ENCODE measurements at regions not wholly inside any gene's neighbourhood (a gene's known extent, or its start where the extent isn't known, plus 50 kb on each side); places are given as distances from the start of the nearest gene placed in this dataset.
"Not testable (repeated sequence)": the region's sequence is repeated elsewhere in the genome, so short reads cannot be mapped to it uniquely, and the experiment has no call there.

- not testable (repeated sequence) for H3K4me3 ChIP-seq (ENCODE audit: low read length); H3K27me3 ChIP-seq (ENCODE audit: control insufficient read depth, insufficient read depth, low read length); H3K4me1 ChIP-seq (ENCODE audit: control insufficient read depth, insufficient read depth, low read length); H3K27ac ChIP-seq (ENCODE audit: low read depth, low read length); H3K36me3 ChIP-seq (ENCODE audit: control insufficient read depth, insufficient read depth, low read length); H3K9ac ChIP-seq (ENCODE audit: low read length)
Measured at GRCh38 chr1:187756684-187757083, 927.9 kb downstream of the PLA2G4A start.

- Histone ChIP-seq H3K9ac (ENCODE audit: low read length) (no peak overlapping the region), H3K4me1 (ENCODE audit: control insufficient read depth, insufficient read depth, low read length) (no peaks in the 10 kb centered on the region), H3K4me3 (ENCODE audit: low read length) (no peak overlapping the region), H3K36me3 (ENCODE audit: control insufficient read depth, insufficient read depth, low read length) (no peaks in the 10 kb centered on the region), H3K27ac (ENCODE audit: low read depth, low read length) (no peak overlapping the region), H3K27me3 (ENCODE audit: control insufficient read depth, insufficient read depth, low read length) (no peaks in the 10 kb centered on the region)
Measured at GRCh38 chr1:187759825-187760333, 931.1 kb downstream of the PLA2G4A start.

GRCh38 chr1:187762118-187762517 lies 933.4 kb downstream of the PLA2G4A start:
- Histone ChIP-seq H3K9ac (ENCODE audit: low read length) (no peak overlapping the region), H3K36me3 (ENCODE audit: control insufficient read depth, insufficient read depth, low read length) (no peaks in the 10 kb centered on the region), H3K27me3 (ENCODE audit: control insufficient read depth, insufficient read depth, low read length) (no peaks in the 10 kb centered on the region), H3K4me3 (ENCODE audit: low read length) (no peak overlapping the region), H3K27ac (ENCODE audit: low read depth, low read length) (no peak overlapping the region), H3K4me1 (ENCODE audit: control insufficient read depth, insufficient read depth, low read length) (no peaks in the 10 kb centered on the region)

GRCh38 chr1:187763465-187763864 lies 934.7 kb downstream of the PLA2G4A start:
- no peak overlapping the region for H3K4me3 ChIP-seq (ENCODE audit: low read length)
- H3K27me3 ChIP-seq (ENCODE audit: control insufficient read depth, insufficient read depth, low read length): no peaks in the 10 kb centered on the region
- no peak overlapping the region for H3K27ac ChIP-seq (ENCODE audit: low read depth, low read length)
- H3K36me3 ChIP-seq (ENCODE audit: control insufficient read depth, insufficient read depth, low read length): no peaks in the 10 kb centered on the region
- no peak overlapping the region for H3K9ac ChIP-seq (ENCODE audit: low read length)
- no peaks in the 10 kb centered on the region for H3K4me1 ChIP-seq (ENCODE audit: control insufficient read depth, insufficient read depth, low read length)

GRCh38 chr1:187763976-187764375 lies 935.2 kb downstream of the PLA2G4A start:
- Histone ChIP-seq H3K9ac (ENCODE audit: low read length) (no peak overlapping the region), H3K4me1 (ENCODE audit: control insufficient read depth, insufficient read depth, low read length) (no peaks in the 10 kb centered on the region), H3K27ac (ENCODE audit: low read depth, low read length) (no peak overlapping the region), H3K27me3 (ENCODE audit: control insufficient read depth, insufficient read depth, low read length) (no peaks in the 10 kb centered on the region), H3K36me3 (ENCODE audit: control insufficient read depth, insufficient read depth, low read length) (no peaks in the 10 kb centered on the region), H3K4me3 (ENCODE audit: low read length) (no peak overlapping the region)

GRCh38 chr1:187771396-187771795 lies 942.6 kb downstream of the PLA2G4A start:
- Histone ChIP-seq H3K27ac (ENCODE audit: low read depth, low read length) (no peak overlapping the region), H3K9ac (ENCODE audit: low read length) (no peak overlapping the region), H3K4me1 (ENCODE audit: control insufficient read depth, insufficient read depth, low read length) (no peaks in the 10 kb centered on the region), H3K36me3 (ENCODE audit: control insufficient read depth, insufficient read depth, low read length) (no peaks in the 10 kb centered on the region), H3K27me3 (ENCODE audit: control insufficient read depth, insufficient read depth, low read length) (no peaks in the 10 kb centered on the region), H3K4me3 (ENCODE audit: low read length) (no peak overlapping the region)

- Histone ChIP-seq H3K4me3 (ENCODE audit: low read length) (no peak overlapping the region), H3K9ac (ENCODE audit: low read length) (no peak overlapping the region), H3K4me1 (ENCODE audit: control insufficient read depth, insufficient read depth, low read length) (no peaks in the 10 kb centered on the region), H3K27ac (ENCODE audit: low read depth, low read length) (no peak overlapping the region), H3K36me3 (ENCODE audit: control insufficient read depth, insufficient read depth, low read length) (no peaks in the 10 kb centered on the region), H3K27me3 (ENCODE audit: control insufficient read depth, insufficient read depth, low read length) (no peaks in the 10 kb centered on the region)
Measured at GRCh38 chr1:187773168-187773567, 944.4 kb downstream of the PLA2G4A start.

GRCh38 chr1:187787736-187788135 lies 959.0 kb downstream of the PLA2G4A start:
- Histone ChIP-seq H3K4me1 (ENCODE audit: control insufficient read depth, insufficient read depth, low read length) (no peaks in the 10 kb centered on the region), H3K36me3 (ENCODE audit: control insufficient read depth, insufficient read depth, low read length) (no peaks in the 10 kb centered on the region), H3K4me3 (ENCODE audit: low read length) (no peak overlapping the region), H3K27me3 (ENCODE audit: control insufficient read depth, insufficient read depth, low read length) (no peaks in the 10 kb centered on the region), H3K27ac (ENCODE audit: low read depth, low read length) (no peak overlapping the region), H3K9ac (ENCODE audit: low read length) (no peak overlapping the region)

- Histone ChIP-seq H3K36me3 (ENCODE audit: control insufficient read depth, insufficient read depth, low read length) (no peaks in the 10 kb centered on the region), H3K4me3 (ENCODE audit: low read length) (no peak overlapping the region), H3K27me3 (ENCODE audit: control insufficient read depth, insufficient read depth, low read length) (no peaks in the 10 kb centered on the region), H3K4me1 (ENCODE audit: control insufficient read depth, insufficient read depth, low read length) (no peaks in the 10 kb centered on the region), H3K9ac (ENCODE audit: low read length) (no peak overlapping the region), H3K27ac (ENCODE audit: low read depth, low read length) (no peak overlapping the region)
Measured at GRCh38 chr1:187788718-187789117, 960.0 kb downstream of the PLA2G4A start.

- Histone ChIP-seq H3K36me3 (ENCODE audit: control insufficient read depth, insufficient read depth, low read length) (no peaks in the 10 kb centered on the region), H3K9ac (ENCODE audit: low read length) (no peak overlapping the region), H3K27ac (ENCODE audit: low read depth, low read length) (no peak overlapping the region), H3K4me1 (ENCODE audit: control insufficient read depth, insufficient read depth, low read length) (no peaks in the 10 kb centered on the region), H3K27me3 (ENCODE audit: control insufficient read depth, insufficient read depth, low read length) (no peaks in the 10 kb centered on the region), H3K4me3 (ENCODE audit: low read length) (no peak overlapping the region)
Measured at GRCh38 chr1:187790724-187791123, 962.0 kb downstream of the PLA2G4A start.

- no peak overlapping the region for H3K27ac ChIP-seq (ENCODE audit: low read depth, low read length)
- H3K36me3 ChIP-seq (ENCODE audit: control insufficient read depth, insufficient read depth, low read length): no peaks in the 10 kb centered on the region
- no peak overlapping the region for H3K4me3 ChIP-seq (ENCODE audit: low read length)
- H3K4me1 ChIP-seq (ENCODE audit: control insufficient read depth, insufficient read depth, low read length): no peaks in the 10 kb centered on the region
- no peak overlapping the region for H3K9ac ChIP-seq (ENCODE audit: low read length)
- H3K27me3 ChIP-seq (ENCODE audit: control insufficient read depth, insufficient read depth, low read length): no peaks in the 10 kb centered on the region
Measured at GRCh38 chr1:187794561-187794960, 965.8 kb downstream of the PLA2G4A start.

- no peaks in the 10 kb centered on the region for H3K36me3 ChIP-seq (ENCODE audit: control insufficient read depth, insufficient read depth, low read length)
- no peak overlapping the region for H3K27ac ChIP-seq (ENCODE audit: low read depth, low read length)
- H3K9ac ChIP-seq (ENCODE audit: low read length): no peak overlapping the region
- no peaks in the 10 kb centered on the region for H3K4me1 ChIP-seq (ENCODE audit: control insufficient read depth, insufficient read depth, low read length)
- no peak overlapping the region for H3K4me3 ChIP-seq (ENCODE audit: low read length)
- H3K27me3 ChIP-seq (ENCODE audit: control insufficient read depth, insufficient read depth, low read length): no peaks in the 10 kb centered on the region
Measured at GRCh38 chr1:187809549-187809948, 980.8 kb downstream of the PLA2G4A start.

- Histone ChIP-seq H3K4me1 (ENCODE audit: control insufficient read depth, insufficient read depth, low read length) (no peaks in the 10 kb centered on the region), H3K27me3 (ENCODE audit: control insufficient read depth, insufficient read depth, low read length) (no peaks in the 10 kb centered on the region), H3K4me3 (ENCODE audit: low read length) (no peak overlapping the region), H3K9ac (ENCODE audit: low read length) (no peak overlapping the region), H3K27ac (ENCODE audit: low read depth, low read length) (no peak overlapping the region), H3K36me3 (ENCODE audit: control insufficient read depth, insufficient read depth, low read length) (no peaks in the 10 kb centered on the region)
Measured at GRCh38 chr1:187816646-187817045, 987.9 kb downstream of the PLA2G4A start.
